HUES48 (cell line): ENCODE measurements at regions not wholly inside any gene's neighbourhood (a gene's known extent, or its start where the extent isn't known, plus 50 kb on each side); places are given as distances from the start of the nearest gene placed in this dataset.
"Not testable (repeated sequence)": the region's sequence is repeated elsewhere in the genome, so short reads cannot be mapped to it uniquely, and the experiment has no call there.

ENCODE experiments used
- H3K27ac ChIP-seq: one replicate; pipeline ENCODE4 v1.7.0; 2013; ENCODE audit warnings: low read depth, low read length, inconsistent platforms
- H3K27me3 ChIP-seq: 2 replicates; pipeline ENCODE4 v1.6.1; 2013; ENCODE audit warnings: mild to moderate bottlenecking, low read length; ENCODE audit not compliant: control insufficient read depth, insufficient read depth
- H3K36me3 ChIP-seq: 2 replicates; pipeline ENCODE4 v1.6.1; 2013; ENCODE audit warnings: low read length; ENCODE audit not compliant: control insufficient read depth, insufficient read depth
- H3K4me1 ChIP-seq: 2 replicates; pipeline ENCODE4 v1.6.1; 2013; ENCODE audit warnings: mild to moderate bottlenecking, low read length; ENCODE audit not compliant: control insufficient read depth, insufficient read depth
- H3K4me3 ChIP-seq: 2 replicates; pipeline ENCODE4 v1.5.1; 2013; ENCODE audit warnings: mild to moderate bottlenecking, low read depth, low read length
- H3K9ac ChIP-seq: 2 replicates; pipeline ENCODE4 v1.6.1; 2013; ENCODE audit warnings: mild to moderate bottlenecking, low read depth, low read length, moderate library complexity
- H3K9me3 ChIP-seq: 2 replicates; pipeline ENCODE4 v1.6.1; 2013; ENCODE audit warnings: low read length; ENCODE audit not compliant: control insufficient read depth, insufficient read depth

GRCh38 chr9:22225856-22226255 lies 216.8 kb upstream of the CDKN2B start:
- H3K4me3 ChIP-seq, H3K9ac ChIP-seq, H3K27ac ChIP-seq, H3K36me3 ChIP-seq, H3K27me3 ChIP-seq, H3K4me1 ChIP-seq, H3K9me3 ChIP-seq: not testable (repeated sequence)

DNA sequence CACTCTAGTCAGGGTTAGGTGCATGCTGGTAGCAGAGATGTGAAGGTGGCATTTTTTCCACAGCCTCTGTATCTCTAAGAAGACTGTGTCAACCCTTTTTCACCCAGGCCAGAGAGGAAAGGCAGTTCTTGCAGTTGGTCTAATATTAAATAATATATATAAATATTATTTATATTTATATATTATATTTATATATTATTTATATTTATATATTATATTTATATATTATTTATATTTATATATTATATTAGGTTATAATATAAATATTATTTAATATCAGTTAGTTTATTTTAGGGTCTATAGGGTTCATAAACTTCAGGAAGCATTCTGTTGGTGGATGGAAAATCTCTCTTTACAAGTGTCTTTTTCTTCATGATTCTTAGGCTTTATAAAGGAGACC lies 218.6 kb upstream of the DMRTA1 start:
- Histone ChIP-seq H3K4me3 (no peak overlapping the region), H3K4me1 (no peaks in the 10 kb centered on the region), H3K27me3 (no peaks in the 10 kb centered on the region), H3K27ac (no peak overlapping the region), H3K9me3 (peaks cover 15% of the 10 kb centered on the region), H3K36me3 (no peaks in the 10 kb centered on the region), H3K9ac (no peak overlapping the region)

DNA sequence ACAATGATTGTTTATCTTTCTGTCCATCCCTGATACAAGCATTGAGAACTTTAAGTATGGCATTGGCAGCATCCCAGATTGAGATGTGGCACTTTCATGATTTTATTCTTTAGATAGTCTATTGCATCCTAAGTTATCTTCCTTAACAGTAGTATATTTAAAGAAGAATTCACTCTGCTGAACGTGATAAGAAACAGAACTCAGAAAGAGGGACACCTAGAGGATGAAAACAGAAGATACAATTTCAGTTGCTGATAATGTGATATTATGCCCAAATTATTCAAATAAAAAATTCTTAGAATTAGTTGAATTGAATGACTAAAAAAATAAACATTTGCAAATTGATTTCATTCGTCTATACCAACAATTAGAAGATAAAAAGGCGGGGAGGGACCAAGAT lies 218.1 kb upstream of the DMRTA1 start:
- Histone ChIP-seq H3K9ac (no peak overlapping the region), H3K27me3 (no peaks in the 10 kb centered on the region), H3K4me3 (no peak overlapping the region), H3K27ac (no peak overlapping the region), H3K9me3 (peaks cover 15% of the 10 kb centered on the region), H3K36me3 (no peaks in the 10 kb centered on the region), H3K4me1 (no peaks in the 10 kb centered on the region)

- Histone ChIP-seq H3K36me3 (no peaks in the 10 kb centered on the region), H3K9ac (no peak overlapping the region), H3K4me3 (no peak overlapping the region), H3K9me3 (peaks cover 15% of the 10 kb centered on the region), H3K4me1 (no peaks in the 10 kb centered on the region), H3K27me3 (no peaks in the 10 kb centered on the region), H3K27ac (no peak overlapping the region)
Observed at GRCh38 chr9:22229069-22229468, 217.6 kb upstream of the DMRTA1 start.

DNA sequence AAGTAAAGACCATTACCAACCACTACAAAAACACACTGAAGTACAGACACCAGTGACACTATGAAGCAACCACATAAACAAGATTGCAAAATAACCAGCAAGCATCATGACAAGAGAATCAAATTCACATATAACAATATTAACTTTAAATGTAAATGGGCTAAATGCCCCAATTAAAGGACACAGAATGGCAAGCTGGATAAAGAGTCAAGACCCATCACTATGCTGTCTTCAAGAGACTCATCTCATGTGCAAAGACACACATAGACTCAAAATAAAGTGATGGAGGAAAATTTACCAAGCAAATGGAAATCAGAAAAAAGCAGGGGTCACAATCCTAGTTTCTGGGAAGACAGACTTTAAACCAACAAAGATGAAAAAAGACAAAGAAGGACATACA lies 215.3 kb upstream of the DMRTA1 start:
- not testable (repeated sequence) for H3K4me1 ChIP-seq, H3K27ac ChIP-seq, H3K36me3 ChIP-seq, H3K4me3 ChIP-seq, H3K27me3 ChIP-seq, H3K9ac ChIP-seq
- H3K9me3 ChIP-seq: peaks cover 13% of the 10 kb centered on the region; the same call in 1 of the 2 replicates

GRCh38 chr9:22232971-22233370 lies 213.7 kb upstream of the DMRTA1 start:
- no peak overlapping the region for H3K27ac ChIP-seq
- no peak overlapping the region for H3K4me3 ChIP-seq
- no peaks in the 10 kb centered on the region for H3K36me3 ChIP-seq
- H3K9me3 ChIP-seq: peaks cover 12% of the 10 kb centered on the region; the same call in 1 of the 2 replicates
- H3K9ac ChIP-seq: no peak overlapping the region
- H3K4me1 ChIP-seq: peaks cover 9% of the 10 kb centered on the region
- no peaks in the 10 kb centered on the region for H3K27me3 ChIP-seq

DNA sequence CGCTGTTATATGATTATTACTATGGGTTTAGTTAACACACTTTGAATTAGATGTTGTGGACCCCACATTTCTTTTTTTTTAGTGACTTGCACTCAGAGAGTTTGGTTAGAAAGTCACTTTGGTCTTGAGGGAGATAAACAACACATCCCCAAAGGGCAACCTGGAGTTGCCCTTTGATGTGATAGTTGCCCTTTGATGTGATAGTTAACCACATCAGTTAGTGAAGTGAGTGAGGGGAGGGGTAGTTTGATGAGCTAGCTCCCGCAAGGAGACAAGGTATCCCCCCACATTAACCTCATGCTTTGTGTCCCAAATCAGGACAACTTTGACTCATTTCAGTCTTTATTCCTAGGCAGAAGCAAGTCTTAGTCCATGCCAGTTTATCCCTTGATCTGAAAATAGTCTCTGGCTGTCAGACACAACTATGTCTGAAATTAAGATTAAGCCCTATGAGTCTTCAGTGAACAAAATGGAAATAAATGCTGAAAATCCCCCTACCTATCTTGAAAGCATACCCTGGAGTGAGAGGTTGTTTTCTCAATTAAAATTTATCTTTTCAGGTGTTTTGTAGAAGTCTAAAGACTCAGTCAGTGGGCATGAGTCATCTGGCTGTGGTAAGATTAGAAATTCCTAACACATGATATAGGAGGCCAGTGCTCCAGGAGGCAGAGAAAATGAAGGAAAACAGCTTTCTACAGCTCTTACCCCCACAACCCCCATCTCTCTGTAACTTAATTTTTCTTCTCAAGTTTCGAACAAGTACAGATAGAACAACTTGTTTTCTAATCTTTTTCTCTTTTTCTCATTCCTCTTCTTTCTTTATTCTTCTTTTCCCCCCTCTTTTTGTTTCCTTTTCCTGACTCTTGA lies 208.9 kb upstream of the DMRTA1 start:
- Histone ChIP-seq H3K9me3 (no peaks in the 10 kb centered on the region), H3K27ac (peak overlapping the region; percentile 68), H3K4me3 (no peak overlapping the region), H3K4me1 (peaks cover 21% of the 10 kb centered on the region), H3K36me3 (no peaks in the 10 kb centered on the region), H3K9ac (no peak overlapping the region), H3K27me3 (no peaks in the 10 kb centered on the region)

- Histone ChIP-seq H3K4me1 (peaks cover 21% of the 10 kb centered on the region), H3K4me3 (no peak overlapping the region), H3K27ac (peak overlapping the region; percentile 68)
Observed at GRCh38 chr9:22238809-22239684, 207.6 kb upstream of the DMRTA1 start.

DNA sequence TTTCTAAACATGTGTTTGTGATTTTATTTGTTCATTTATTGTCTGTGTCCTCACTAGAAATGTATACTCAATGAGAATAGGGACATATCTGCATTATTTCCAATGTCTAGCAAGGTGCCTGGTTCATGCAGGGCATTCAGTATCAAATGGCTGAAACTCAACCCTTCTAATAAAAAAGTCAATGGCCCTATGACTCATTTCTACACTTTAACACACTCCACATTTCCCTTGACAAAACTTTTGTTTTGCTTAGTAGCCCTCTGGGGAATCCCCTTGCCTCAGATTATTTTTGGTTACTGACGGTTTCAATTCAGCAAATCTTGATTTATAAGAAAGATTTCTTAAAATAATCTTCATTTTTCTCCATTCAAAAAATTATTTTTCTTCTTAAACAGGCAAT lies 206.0 kb upstream of the DMRTA1 start:
- peaks cover 21% of the 10 kb centered on the region for H3K4me1 ChIP-seq
- H3K36me3 ChIP-seq: no peaks in the 10 kb centered on the region
- no peak overlapping the region for H3K9ac ChIP-seq
- no peaks in the 10 kb centered on the region for H3K9me3 ChIP-seq
- H3K27me3 ChIP-seq: no peaks in the 10 kb centered on the region
- H3K27ac ChIP-seq: no peak overlapping the region
- no peak overlapping the region for H3K4me3 ChIP-seq

More at GRCh38 chr9:22238809-22239684, 207.6 kb upstream of the DMRTA1 start:
- no peak overlapping the region for H3K9ac ChIP-seq
- no peaks in the 10 kb centered on the region for H3K27me3 ChIP-seq
- no peaks in the 10 kb centered on the region for H3K36me3 ChIP-seq
- no peaks in the 10 kb centered on the region for H3K9me3 ChIP-seq

DNA sequence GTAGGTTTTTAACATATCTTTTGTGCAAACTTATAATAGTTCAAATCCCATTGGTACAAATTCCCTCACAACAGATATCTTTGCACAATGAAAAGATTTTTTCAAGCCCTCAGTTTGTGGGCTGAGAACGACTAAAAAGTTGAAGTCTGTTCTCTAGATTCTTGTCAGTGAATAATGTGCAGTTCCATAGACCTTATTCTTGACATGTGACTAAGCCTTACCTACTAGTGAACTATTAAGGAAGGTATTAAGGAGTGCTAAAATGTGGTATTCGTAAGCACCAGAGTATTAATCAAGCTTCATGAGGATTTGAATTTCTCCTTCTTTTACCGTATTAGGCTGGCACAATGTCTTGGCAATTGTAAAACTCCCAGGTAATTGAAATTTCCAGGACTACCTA lies 205.6 kb upstream of the DMRTA1 start:
- Histone ChIP-seq H3K9me3 (no peaks in the 10 kb centered on the region), H3K9ac (no peak overlapping the region), H3K36me3 (no peaks in the 10 kb centered on the region), H3K4me1 (peaks cover 21% of the 10 kb centered on the region), H3K4me3 (no peak overlapping the region), H3K27ac (no peak overlapping the region), H3K27me3 (no peaks in the 10 kb centered on the region)

- no peaks in the 10 kb centered on the region for H3K27me3 ChIP-seq
- no peaks in the 10 kb centered on the region for H3K9me3 ChIP-seq
- no peak overlapping the region for H3K9ac ChIP-seq
- no peaks in the 10 kb centered on the region for H3K36me3 ChIP-seq
- H3K27ac ChIP-seq: no peak overlapping the region
- H3K4me1 ChIP-seq: peaks cover 21% of the 10 kb centered on the region
- no peak overlapping the region for H3K4me3 ChIP-seq
Observed at GRCh38 chr9:22241611-22242010, 205.0 kb upstream of the DMRTA1 start.
